ENCODE measurements at regions not wholly inside any gene's neighbourhood (a gene's known extent, or its start where the extent isn't known, plus 50 kb on each side); places are given as distances from the start of the nearest gene placed in this dataset.
"Not testable (repeated sequence)": the region's sequence is repeated elsewhere in the genome, so short reads cannot be mapped to it uniquely, and the experiment has no call there.

DNA sequence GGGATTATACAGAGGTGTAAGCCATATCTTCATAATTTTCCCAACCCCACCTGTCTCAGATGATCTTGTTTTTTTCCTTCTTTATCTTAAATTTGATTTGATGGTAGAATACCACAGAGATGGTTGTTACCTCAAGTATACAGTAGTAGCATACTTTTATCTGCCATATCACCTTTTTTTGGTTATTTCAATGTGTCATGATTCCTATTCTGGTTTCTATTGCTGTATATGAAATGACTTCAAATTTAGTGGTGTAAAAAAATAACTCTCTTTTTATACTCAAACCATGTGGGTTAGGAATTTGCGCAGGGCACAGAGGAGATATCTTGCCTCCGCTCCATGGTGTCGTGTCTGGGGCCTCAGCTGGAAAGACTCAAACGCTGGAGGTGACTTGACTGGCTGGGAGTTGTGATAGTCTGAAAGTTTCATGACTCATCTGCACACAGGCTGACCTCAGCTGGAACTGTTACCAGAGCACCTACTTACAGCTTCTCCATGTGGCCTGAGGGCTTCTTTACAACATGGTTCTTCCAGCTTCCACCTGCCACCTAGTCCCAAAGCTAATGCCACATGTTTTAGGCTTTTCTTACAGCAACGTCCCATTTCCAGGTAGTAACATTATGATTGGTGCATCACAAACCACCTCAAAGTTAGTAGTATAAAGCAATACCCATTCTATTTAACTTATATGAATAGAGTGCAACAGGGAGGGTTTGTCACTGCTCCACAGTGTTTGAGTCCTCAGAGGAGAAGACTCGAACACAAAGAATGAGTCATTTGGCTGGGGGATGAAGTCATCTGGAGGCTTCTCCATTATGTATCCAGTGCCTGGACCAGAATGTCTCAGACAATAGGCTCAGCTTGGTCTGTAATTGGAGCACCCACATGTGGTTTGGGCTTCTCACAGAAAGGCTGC is 82.3 kb upstream of the XPO1 start:
- DNase-seq: no peak

DNA sequence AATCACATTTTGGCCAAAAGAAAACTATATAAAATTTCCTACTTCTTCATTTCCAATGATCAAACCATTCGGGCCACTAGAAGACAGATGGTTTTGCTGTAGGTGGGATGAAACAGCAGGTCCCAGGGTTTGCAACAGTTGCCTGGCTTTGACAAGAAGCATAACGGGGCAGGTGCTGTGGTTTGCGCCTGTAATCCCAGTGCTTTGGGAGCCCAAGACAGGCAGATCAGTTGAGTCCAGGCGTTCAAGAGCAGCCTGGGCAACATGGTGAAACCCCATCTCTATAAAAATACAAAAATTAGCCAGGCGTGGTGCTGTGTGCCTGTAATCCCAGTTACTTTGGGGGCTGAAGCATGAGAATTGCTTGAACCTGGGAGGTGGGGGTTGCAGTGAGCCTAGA is 81.4 kb upstream of the XPO1 start:
- DNase-seq: no peak

- DNase-seq: no peak
Observed at GRCh38 chr2:61617610-61618009, 79.5 kb upstream of the XPO1 start.

DNA sequence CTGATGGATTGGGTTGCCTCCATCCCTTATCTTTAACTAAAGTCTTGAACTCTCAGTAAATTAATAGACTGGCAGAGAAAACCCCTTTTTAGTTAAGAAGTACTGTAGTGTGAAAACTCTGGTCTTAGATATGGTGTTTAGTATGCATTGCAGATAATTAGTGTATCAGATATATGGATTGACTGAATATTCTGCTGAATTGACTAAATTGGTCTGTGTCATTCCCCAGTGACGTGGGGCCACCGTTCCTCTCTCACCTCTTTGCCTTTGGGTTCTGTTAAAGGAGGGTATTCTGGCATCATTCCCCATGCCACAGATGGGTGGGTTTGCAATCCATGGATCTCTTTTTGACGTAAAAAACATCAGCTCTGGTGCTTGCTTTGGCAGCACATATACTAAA is 67.1 kb upstream of the XPO1 start:
- no peak for DNase-seq

DNA sequence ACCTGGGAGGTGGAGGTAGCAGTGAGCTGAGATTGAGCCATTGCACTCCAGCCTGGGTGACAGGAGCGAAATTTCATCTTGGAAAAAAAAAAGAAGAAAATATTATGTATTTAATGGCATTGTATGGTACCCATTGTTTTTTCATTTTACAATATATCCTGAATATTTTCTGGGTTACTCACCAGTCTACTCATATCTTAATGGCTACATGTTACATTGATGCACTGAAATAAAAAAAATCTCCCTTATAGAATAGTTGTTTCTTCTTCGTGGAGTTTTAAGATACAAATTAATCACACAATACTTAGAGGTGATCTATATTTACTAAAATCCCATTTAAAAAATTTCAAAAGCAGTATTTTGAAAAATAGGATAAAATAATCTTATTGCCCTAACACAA is 66.3 kb upstream of the XPO1 start:
- DNase-seq: no peak

- not testable (repeated sequence) for DNase-seq
Observed at GRCh38 chr2:61598515-61599156, 60.5 kb upstream of the XPO1 start.

- no peak for DNase-seq
Observed at GRCh38 chr2:61597300-61598289, 59.4 kb upstream of the XPO1 start.

GRCh38 chr2:61594201-61594600 is 56.0 kb upstream of the XPO1 start:
- not testable (repeated sequence) for DNase-seq

- DNase-seq: not testable (repeated sequence)
Observed at GRCh38 chr2:61593648-61594047, 55.5 kb upstream of the XPO1 start.

DNA sequence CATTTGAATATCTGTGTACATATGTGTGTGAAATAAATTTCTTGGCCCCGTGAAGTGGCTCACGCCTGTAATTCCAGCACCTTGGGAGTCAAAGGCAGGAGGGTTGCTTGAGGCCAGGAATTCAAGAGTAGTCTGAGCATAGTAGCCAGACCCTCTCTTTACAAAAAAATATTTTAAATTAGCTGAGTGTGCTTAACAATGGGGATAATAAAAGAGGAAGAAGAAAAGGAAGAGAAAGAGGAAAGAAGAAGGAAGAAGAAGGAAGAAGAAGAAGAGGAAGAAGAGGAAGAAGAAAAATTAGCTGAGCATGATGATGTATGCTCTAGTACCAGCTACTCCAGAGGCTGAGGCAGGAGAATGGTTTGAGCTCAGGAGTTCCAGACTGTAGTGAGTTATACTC is 52.1 kb upstream of the XPO1 start:
- no peak for DNase-seq

DNA sequence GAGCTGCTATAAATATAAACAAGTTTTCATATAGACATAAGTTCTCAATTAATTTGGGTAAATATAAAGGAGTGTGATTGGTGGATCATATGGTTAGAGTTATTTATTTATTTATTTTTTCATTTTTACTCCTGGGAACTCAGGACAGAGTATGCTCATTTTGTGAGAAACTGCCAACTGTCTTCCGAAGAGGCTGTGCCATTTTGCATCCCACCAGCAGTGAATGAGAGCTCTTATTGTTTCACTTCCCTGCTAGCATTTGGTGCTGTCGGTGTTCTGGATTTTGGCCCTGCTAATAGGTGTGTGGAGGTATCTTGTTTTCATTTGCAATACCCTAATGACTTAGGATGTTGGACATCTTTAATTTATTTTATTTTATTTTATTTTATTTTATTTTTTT is 50.4 kb upstream of the XPO1 start:
- DNase-seq: no peak
